H9 (cell line): ENCODE measurements at regions not wholly inside any gene's neighbourhood (a gene's known extent, or its start where the extent isn't known, plus 50 kb on each side); places are given as distances from the start of the nearest gene placed in this dataset.

Source experiments
- DNase-seq: peaks from one replicate; pipeline ENCODE4 v3.0.0-alpha.2; 2017
- H2AFZ ChIP-seq: one replicate; pipeline ENCODE4 v1.6.1; 2013; ENCODE audit warnings: mild to moderate bottlenecking, low read length, control low read depth, moderate library complexity
- H2AK5ac ChIP-seq: 2 replicates; pipeline ENCODE4 v1.6.1; 2013; ENCODE audit warnings: low read length, control low read depth, mixed read lengths; ENCODE audit not compliant: insufficient read length
- H2BK120ac ChIP-seq: one replicate; pipeline ENCODE4 v1.6.1; 2013; ENCODE audit warnings: low read depth, mild to moderate bottlenecking, low read length, control low read depth, inconsistent platforms; ENCODE audit not compliant: poor library complexity, severe bottlenecking
- H2BK12ac ChIP-seq: 2 replicates; pipeline ENCODE4 v1.6.1; 2013; ENCODE audit warnings: low read length, control low read depth, mixed read lengths, low read depth; ENCODE audit not compliant: insufficient read length
- H2BK15ac ChIP-seq: 2 replicates; pipeline ENCODE4 v1.6.1; 2013; ENCODE audit warnings: low read depth, low read length, control low read depth
- H2BK20ac ChIP-seq: one replicate; pipeline ENCODE4 v1.6.1; 2013; ENCODE audit warnings: low read depth, mild to moderate bottlenecking, low read length, control low read depth, inconsistent platforms; ENCODE audit not compliant: poor library complexity, severe bottlenecking
- H2BK5ac ChIP-seq: 2 replicates; pipeline ENCODE4 v1.6.1; 2013; ENCODE audit warnings: low read length, control low read depth, mixed read lengths; ENCODE audit not compliant: insufficient read length
- H3K14ac ChIP-seq: 2 replicates; pipeline ENCODE4 v1.6.1; 2013; ENCODE audit warnings: low read length, control low read depth; ENCODE audit not compliant: insufficient read depth
- H3K18ac ChIP-seq: 2 replicates; pipeline ENCODE4 v1.6.1; 2013; ENCODE audit warnings: low read depth, mild to moderate bottlenecking, mixed read lengths, low read length, control low read depth; ENCODE audit not compliant: insufficient read length
- H3K23ac ChIP-seq: 2 replicates; pipeline ENCODE4 v1.6.1; 2013; ENCODE audit warnings: low read length, control low read depth, mixed read lengths, low read depth; ENCODE audit not compliant: insufficient read length
- H3K23me2 ChIP-seq: 2 replicates; pipeline ENCODE4 v1.6.1; 2013; ENCODE audit warnings: low read depth, mild to moderate bottlenecking, mixed read lengths, low read length, control low read depth; ENCODE audit not compliant: insufficient read length, poor library complexity, severe bottlenecking
- H3K27ac ChIP-seq: 2 replicates; pipeline ENCODE4 v1.5.1; 2013; ENCODE audit warnings: low read length, control low read depth, mixed read lengths, low read depth; ENCODE audit not compliant: insufficient read length
- H3K27me3 ChIP-seq: 2 replicates; pipeline ENCODE4 v1.6.1; 2013; ENCODE audit warnings: low read length, control low read depth, inconsistent platforms; ENCODE audit not compliant: insufficient read depth
- H3K4ac ChIP-seq: 2 replicates; pipeline ENCODE4 v1.6.1; 2013; ENCODE audit warnings: low read depth, mild to moderate bottlenecking, control low read depth, inconsistent platforms, low read length, moderate library complexity
- H3K4me1 ChIP-seq: 2 replicates; pipeline ENCODE4 v1.6.1; 2013; ENCODE audit warnings: low read length, control low read depth, inconsistent platforms; ENCODE audit not compliant: insufficient read depth
- H3K4me2 ChIP-seq: 2 replicates; pipeline ENCODE4 v1.6.1; 2013; ENCODE audit warnings: low read length, control low read depth, mixed read lengths; ENCODE audit not compliant: insufficient read length, insufficient read depth
- H3K56ac ChIP-seq: 2 replicates; pipeline ENCODE4 v1.6.1; 2013; ENCODE audit warnings: low read depth, mild to moderate bottlenecking, mixed read lengths, low read length, control low read depth; ENCODE audit not compliant: insufficient read length
- H3K79me1 ChIP-seq: 2 replicates; pipeline ENCODE4 v1.6.1; 2013; ENCODE audit warnings: low read depth, mild to moderate bottlenecking, moderate library complexity, low read length, control low read depth, inconsistent platforms; ENCODE audit not compliant: insufficient read depth, poor library complexity, severe bottlenecking
- H3K79me2 ChIP-seq: 2 replicates; pipeline ENCODE4 v1.6.1; 2013; ENCODE audit warnings: low read length, control low read depth, inconsistent platforms; ENCODE audit not compliant: insufficient read depth
- H3K9ac ChIP-seq: 2 replicates; pipeline ENCODE4 v1.6.1; 2013; ENCODE audit warnings: low read length, control low read depth, mixed read lengths; ENCODE audit not compliant: insufficient read length; ENCODE audit errors: extremely low read depth
- H3K9me3 ChIP-seq: one replicate; pipeline ENCODE4 v1.6.1; 2013; ENCODE audit warnings: low read depth, low read length, inconsistent platforms; ENCODE audit not compliant: control insufficient read depth
- H3T11ph ChIP-seq: one replicate; pipeline ENCODE4 v1.6.1; 2013; ENCODE audit warnings: mild to moderate bottlenecking, low read length, control low read depth, inconsistent platforms
- H4K20me1 ChIP-seq: one replicate; pipeline ENCODE4 v1.6.1; 2013; ENCODE audit not compliant: control insufficient read depth, insufficient read length, insufficient read depth
- H4K5ac ChIP-seq: 2 replicates; pipeline ENCODE4 v1.6.1; 2013; ENCODE audit warnings: low read depth, mild to moderate bottlenecking, mixed read lengths, low read length, control low read depth; ENCODE audit not compliant: insufficient read length
- H4K8ac ChIP-seq: replicated peaks from 2 replicates; pipeline ENCODE4 v1.6.1; 2013; ENCODE audit warnings: low read length, control low read depth, mixed read lengths, low read depth; ENCODE audit not compliant: insufficient read length
- H4K91ac ChIP-seq: 2 replicates; pipeline ENCODE4 v1.6.1; 2013; ENCODE audit warnings: low read depth, mild to moderate bottlenecking, moderate library complexity, mixed read lengths, low read length, control low read depth; ENCODE audit not compliant: insufficient read length
- H3K27ac Mint-ChIP-seq, 3 experiments: 2 replicates in 2 of 3; 3 replicates in 1 of 3; pipeline ENCODE4 v1.8.0; 2020 to 2021; ENCODE audit warnings: mixed read lengths in 3 of 3, mild to moderate bottlenecking in 1 of 3, moderate library complexity in 1 of 3
- H3K27me3 Mint-ChIP-seq: 2 replicates; pipeline ENCODE4 v1.8.0; 2021; ENCODE audit warnings: low read depth, mild to moderate bottlenecking, moderate library complexity, mixed read lengths
- H3K36me3 Mint-ChIP-seq, 3 experiments: 2 replicates in 2 of 3; 3 replicates in 1 of 3; pipeline ENCODE4 v1.8.0; 2020 to 2021; ENCODE audit warnings: low read depth in 3 of 3, mixed read lengths in 3 of 3; ENCODE audit not compliant: insufficient read depth in 1 of 3
- H3K4me1 Mint-ChIP-seq, 2 experiments: 2 replicates each; pipeline ENCODE4 v1.8.0; 2020; ENCODE audit warnings: mixed read lengths in 2 of 2
- H3K4me3 Mint-ChIP-seq, 2 experiments: 2 replicates in 1 of 2; 3 replicates in 1 of 2; pipeline ENCODE4 v1.8.0; 2020 to 2021; ENCODE audit warnings: mild to moderate bottlenecking in 2 of 2, mixed read lengths in 2 of 2, moderate library complexity in 1 of 2
- H3K9me3 Mint-ChIP-seq, 2 experiments: 2 replicates in 1 of 2; 3 replicates in 1 of 2; pipeline ENCODE4 v1.8.0; 2020; ENCODE audit warnings: mild to moderate bottlenecking in 2 of 2, mixed read lengths in 2 of 2, moderate library complexity in 1 of 2
- WGBS: extraction: QIAGEN DNeasy Blood & Tissue Kit; methylation state at CpG from one replicate; pipeline ENCODE4 v1.1.7; 2013; ENCODE audit warnings: missing lambda C conversion rate, low lambda C conversion rate, mixed read lengths; ENCODE audit not compliant: insufficient read length; ENCODE audit errors: extremely low coverage; 5-methylcytosine and 5-hydroxymethylcytosine counted together
- TF ChIP-seq, protein P1 (sequence below): fragments of 200-600 bp; sonication (generic); conservative IDR thresholded peaks from 3 replicates; pipeline ENCODE4 v1.8.0; 2021; ENCODE audit warnings: antibody characterized with exemption, mild to moderate bottlenecking

DNA sequence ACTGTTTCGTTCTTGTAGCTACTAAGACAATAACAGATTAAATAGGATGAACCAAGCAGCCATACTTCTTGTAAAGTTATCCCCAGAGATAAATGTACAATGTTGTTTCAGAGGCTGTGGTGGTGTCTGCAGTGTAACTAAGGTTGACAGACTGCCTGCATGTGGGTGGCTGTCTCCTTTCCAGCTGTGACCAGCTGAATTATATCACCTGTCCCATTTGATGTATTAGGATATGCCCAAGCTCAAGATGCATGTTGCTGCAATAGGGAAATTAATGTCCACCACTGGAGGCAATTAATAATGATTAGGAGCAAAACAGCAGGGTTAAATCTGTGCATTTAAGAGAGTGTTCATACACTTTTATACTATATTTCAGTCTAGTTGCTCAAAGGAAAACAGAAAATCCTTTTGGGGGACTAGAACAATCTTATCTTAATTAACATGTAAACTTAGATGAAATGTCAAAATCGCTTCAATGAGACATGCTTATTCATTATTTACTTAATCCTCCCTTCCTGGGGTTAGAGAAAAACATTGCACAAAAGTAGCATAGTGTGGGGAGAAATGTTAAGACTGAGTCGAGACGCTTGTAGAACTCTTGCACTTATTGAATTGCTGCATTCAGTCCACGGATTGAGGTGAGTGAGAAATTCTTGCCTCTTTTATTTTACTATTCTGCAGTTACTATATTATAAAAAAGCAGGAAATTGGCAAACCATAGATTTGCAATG is 269.0 kb downstream of the SNX10 start:
- no peaks in the 10 kb centered on the region for H3K79me1 ChIP-seq
- H3K4me1 ChIP-seq, result no peaks in the 10 kb centered on the region
- no peak overlapping the region for H4K5ac ChIP-seq
- no peak overlapping the region for H3K9ac ChIP-seq
- H3K56ac ChIP-seq, result no peak overlapping the region
- H3K4ac ChIP-seq, result no peak overlapping the region
- DNase-seq, result no peak
- H2BK15ac ChIP-seq, result no peak overlapping the region
- H2BK20ac ChIP-seq, result no peak overlapping the region
- Mint-ChIP-seq H3K9me3 (peaks cover 0 to 2% of the 10 kb centered on the region in 2 experiments; a peak in 2 of 5 replicates), H3K4me1 (peaks cover 0 to 4% of the 10 kb centered on the region in 2 experiments; a peak in 1 of 4 replicates), H3K27ac (no peak overlapping the region), H3K27me3 (no peaks in the 10 kb centered on the region; the same call in 1 of the 2 replicates), H3K36me3 (no peaks in the 10 kb centered on the region; a peak in 1 of 7 replicates), H3K4me3 (no peak overlapping the region)
- H3K14ac ChIP-seq, result no peak overlapping the region
- H4K8ac ChIP-seq, result no peak overlapping the region
- H2BK5ac ChIP-seq, result no peak overlapping the region
- no peak overlapping the region for H3K23ac ChIP-seq
- no peaks in the 10 kb centered on the region for H3K79me2 ChIP-seq
- no peaks in the 10 kb centered on the region for H3K9me3 ChIP-seq
- H3K23me2 ChIP-seq, result no peaks in the 10 kb centered on the region
- TF ChIP-seq, protein P1, sequence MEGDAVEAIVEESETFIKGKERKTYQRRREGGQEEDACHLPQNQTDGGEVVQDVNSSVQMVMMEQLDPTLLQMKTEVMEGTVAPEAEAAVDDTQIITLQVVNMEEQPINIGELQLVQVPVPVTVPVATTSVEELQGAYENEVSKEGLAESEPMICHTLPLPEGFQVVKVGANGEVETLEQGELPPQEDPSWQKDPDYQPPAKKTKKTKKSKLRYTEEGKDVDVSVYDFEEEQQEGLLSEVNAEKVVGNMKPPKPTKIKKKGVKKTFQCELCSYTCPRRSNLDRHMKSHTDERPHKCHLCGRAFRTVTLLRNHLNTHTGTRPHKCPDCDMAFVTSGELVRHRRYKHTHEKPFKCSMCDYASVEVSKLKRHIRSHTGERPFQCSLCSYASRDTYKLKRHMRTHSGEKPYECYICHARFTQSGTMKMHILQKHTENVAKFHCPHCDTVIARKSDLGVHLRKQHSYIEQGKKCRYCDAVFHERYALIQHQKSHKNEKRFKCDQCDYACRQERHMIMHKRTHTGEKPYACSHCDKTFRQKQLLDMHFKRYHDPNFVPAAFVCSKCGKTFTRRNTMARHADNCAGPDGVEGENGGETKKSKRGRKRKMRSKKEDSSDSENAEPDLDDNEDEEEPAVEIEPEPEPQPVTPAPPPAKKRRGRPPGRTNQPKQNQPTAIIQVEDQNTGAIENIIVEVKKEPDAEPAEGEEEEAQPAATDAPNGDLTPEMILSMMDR, result no peak
- H4K20me1 ChIP-seq, result no peaks in the 10 kb centered on the region
- no peak overlapping the region for H2BK12ac ChIP-seq
- H3K27me3 ChIP-seq, result no peaks in the 10 kb centered on the region
- no peak overlapping the region for H3K18ac ChIP-seq
- no peak overlapping the region for H3K4me2 ChIP-seq
- H3K27ac ChIP-seq, result no peak overlapping the region
- WGBS, result no CpG with 5 or more reads among the region's 5 CpGs
- no peak overlapping the region for H3T11ph ChIP-seq
- no peak overlapping the region for H2BK120ac ChIP-seq
- H2AK5ac ChIP-seq, result no peak overlapping the region
- no peak overlapping the region for H2AFZ ChIP-seq
- H4K91ac ChIP-seq, result no peak overlapping the region
